IMR-90 (cell line): ENCODE measurements at regions not wholly inside any gene's neighbourhood (a gene's known extent, or its start where the extent isn't known, plus 50 kb on each side); places are given as distances from the start of the nearest gene placed in this dataset.

Source experiments
- BHLHE40 ChIP-seq: fragments of 150-350 bp; IDR thresholded peaks from 2 replicates; pipeline ENCODE4 v1.6.1; 2016; ENCODE audit warnings: mild to moderate bottlenecking, low read depth, low read length
- CEBPB ChIP-seq: IDR thresholded peaks from 2 replicates; pipeline ENCODE4 v1.6.1; 2012; ENCODE audit warnings: low read depth, low read length, improper control_type of control experiment
- CHD1 ChIP-seq: IDR thresholded peaks from 2 replicates; pipeline ENCODE4 v1.6.1; 2012; ENCODE audit warnings: low read depth, low read length, improper control_type of control experiment
- CTCF ChIP-seq: conservative IDR thresholded peaks from 2 replicates; pipeline ENCODE4 v1.5.1; 2012; ENCODE audit warnings: mild to moderate bottlenecking, low read depth, low read length, improper control_type of control experiment
- ELK1 ChIP-seq: fragments of 150-350 bp; IDR thresholded peaks from 2 replicates; pipeline ENCODE4 v1.6.1; 2016; ENCODE audit warnings: low read depth, mild to moderate bottlenecking, low read length, moderate library complexity, borderline replicate concordance
- FOS ChIP-seq: fragments of 150-350 bp; IDR thresholded peaks from 2 replicates; pipeline ENCODE4 v1.6.1; 2016; ENCODE audit warnings: low read depth, low read length
- MAZ ChIP-seq: IDR thresholded peaks from 2 replicates; pipeline ENCODE4 v1.6.1; 2012; ENCODE audit warnings: low read depth, mild to moderate bottlenecking, low read length, improper control_type of control experiment, moderate library complexity, borderline replicate concordance
- MXI1 ChIP-seq: IDR thresholded peaks from 2 replicates; pipeline ENCODE4 v1.6.1; 2012; ENCODE audit warnings: low read depth, mild to moderate bottlenecking, low read length, moderate library complexity, borderline replicate concordance
- NFE2L2 ChIP-seq: fragments of 150-350 bp; IDR thresholded peaks from 2 replicates; pipeline ENCODE4 v1.6.1; 2016; ENCODE audit warnings: low read depth, mild to moderate bottlenecking, low read length
- POLR2A ChIP-seq: IDR thresholded peaks from 2 replicates; pipeline ENCODE4 v1.6.1; 2012; ENCODE audit warnings: mild to moderate bottlenecking, low read depth, low read length
- RAD21 ChIP-seq: IDR thresholded peaks from 2 replicates; pipeline ENCODE4 v1.6.1; 2012; ENCODE audit warnings: low read length, improper control_type of control experiment
- RCOR1 ChIP-seq: IDR thresholded peaks from 2 replicates; pipeline ENCODE4 v1.6.1; 2012; ENCODE audit warnings: mild to moderate bottlenecking, low read length, improper control_type of control experiment; ENCODE audit not compliant: insufficient replicate concordance
- RFX5 ChIP-seq: IDR thresholded peaks from 2 replicates; pipeline ENCODE4 v1.8.0; 2012; ENCODE audit warnings: low read depth, mild to moderate bottlenecking, low read length, moderate library complexity
- USF2 ChIP-seq: fragments of 150-350 bp; IDR thresholded peaks from 2 replicates; pipeline ENCODE4 v1.6.1; 2017; ENCODE audit warnings: mild to moderate bottlenecking, antibody characterized with exemption, low read length, low read depth

- TF ChIP-seq POLR2A (no peak), CTCF (no peak), ELK1 (no peak), RAD21 (no peak), RCOR1 (no peak), USF2 (no peak), MAZ (no peak), NFE2L2 (no peak), CHD1 (no peak), RFX5 (no peak), CEBPB (no peak), MXI1 (no peak), FOS (no peak), BHLHE40 (no peak)
These were observed 121.1 kb downstream of the NXPE2 start for GRCh38 chr11:114799476-114799875.
